Hematopoietic multipotent progenitor cell (in vitro differentiated cells): ENCODE measurements at regions not wholly inside any gene's neighbourhood (a gene's known extent, or its start where the extent isn't known, plus 50 kb on each side); places are given as distances from the start of the nearest gene placed in this dataset.
"Not testable (repeated sequence)": the region's sequence is repeated elsewhere in the genome, so short reads cannot be mapped to it uniquely, and the experiment has no call there.

Source experiments
- DNase-seq, 3 donors: peaks; one replicate each; pipeline ENCODE4 v3.0.0-alpha.2; 2011 to 2015; ENCODE audit warnings: low read depth in 2 of 3, low spot score in 2 of 3

DNA sequence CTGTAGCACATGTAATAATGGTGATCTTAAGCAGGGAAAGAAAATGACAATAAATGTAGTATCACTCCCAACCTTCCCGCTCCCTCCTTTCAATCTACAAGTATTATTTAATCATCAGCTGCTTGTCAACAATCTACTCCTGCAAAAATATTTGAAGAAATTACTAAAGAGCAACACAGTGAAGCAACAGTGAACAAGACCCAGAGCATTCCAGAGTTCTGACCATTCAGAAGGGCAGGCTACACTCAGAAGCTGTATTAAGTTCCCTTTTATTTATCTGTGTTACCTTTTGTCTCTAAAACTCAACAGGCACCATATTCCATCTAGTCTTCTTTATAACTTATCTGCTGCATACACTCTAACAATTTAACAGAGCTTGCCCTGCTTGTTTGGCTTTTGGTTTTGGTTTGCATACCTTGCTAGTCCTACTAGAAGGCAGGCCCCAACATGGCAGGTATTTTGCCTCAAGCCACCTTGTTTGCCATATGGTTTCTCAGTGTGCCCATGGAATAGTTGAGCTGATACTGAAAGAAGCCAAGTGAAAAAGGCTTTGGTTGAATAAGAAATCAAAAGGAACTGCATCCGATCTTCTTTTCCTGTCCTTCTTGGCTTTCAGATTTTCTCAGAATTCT is 253.9 kb downstream of the CEMIP2 start:
- no peak for DNase-seq

DNA sequence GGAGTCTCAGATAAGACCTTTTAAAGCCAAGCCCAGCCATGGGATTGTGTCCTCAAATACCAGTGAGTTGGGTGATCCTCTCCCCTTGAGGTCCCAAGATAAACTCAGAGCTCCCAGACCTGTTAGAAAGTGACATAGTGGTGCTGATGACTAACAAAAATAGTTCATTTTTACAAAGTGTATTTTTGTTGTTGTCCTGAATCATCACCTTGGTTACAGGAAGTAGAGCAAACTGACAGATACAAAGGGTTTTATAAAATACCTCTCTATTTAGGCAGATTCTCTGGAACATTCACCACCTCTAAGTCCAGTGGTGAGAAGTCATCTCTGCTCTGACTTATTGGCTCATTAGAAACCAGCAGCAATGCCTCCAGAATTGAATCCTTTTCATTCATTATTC is 259.3 kb downstream of the CEMIP2 start:
- peak in 1 of 3 donors; percentile 17 for DNase-seq

DNA sequence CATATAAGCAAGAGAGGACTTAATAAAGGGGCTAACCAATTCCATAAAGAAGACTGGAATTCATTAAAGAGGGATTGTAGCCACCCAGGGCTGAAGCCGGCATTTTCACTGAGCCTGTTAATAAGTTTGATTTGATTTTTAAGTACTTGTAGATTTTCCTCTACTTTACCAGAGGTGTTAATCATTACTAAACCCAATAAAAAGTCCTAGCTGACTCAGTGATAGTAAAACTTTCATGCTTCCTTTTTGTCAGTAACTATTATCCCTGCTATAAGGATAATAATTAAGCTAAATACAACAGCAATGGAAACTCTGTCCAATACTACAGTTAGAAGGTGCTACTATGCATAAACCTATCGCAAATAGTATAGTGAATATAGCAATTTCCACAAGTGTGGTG is 260.2 kb downstream of the CEMIP2 start:
- DNase-seq = not testable (repeated sequence)

DNA sequence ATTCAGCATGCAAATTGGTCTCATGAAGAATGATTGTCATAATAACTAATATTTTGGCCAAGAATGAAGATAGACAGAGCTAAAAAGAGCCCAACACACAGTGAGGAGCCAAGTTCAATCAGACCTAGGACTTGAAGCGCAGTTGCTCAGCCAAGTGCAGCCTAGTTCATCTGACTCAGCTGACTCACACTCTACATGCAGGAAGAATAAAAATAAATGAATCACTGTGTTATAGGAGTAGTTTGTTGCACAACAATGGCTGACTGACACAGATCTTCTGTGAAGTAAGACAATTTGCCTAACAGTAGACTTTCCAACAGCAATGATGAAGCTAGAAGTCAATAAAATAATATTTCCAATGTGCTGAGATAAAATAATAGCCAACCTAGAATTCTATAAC is 261.5 kb downstream of the CEMIP2 start:
- no peak for DNase-seq

DNA sequence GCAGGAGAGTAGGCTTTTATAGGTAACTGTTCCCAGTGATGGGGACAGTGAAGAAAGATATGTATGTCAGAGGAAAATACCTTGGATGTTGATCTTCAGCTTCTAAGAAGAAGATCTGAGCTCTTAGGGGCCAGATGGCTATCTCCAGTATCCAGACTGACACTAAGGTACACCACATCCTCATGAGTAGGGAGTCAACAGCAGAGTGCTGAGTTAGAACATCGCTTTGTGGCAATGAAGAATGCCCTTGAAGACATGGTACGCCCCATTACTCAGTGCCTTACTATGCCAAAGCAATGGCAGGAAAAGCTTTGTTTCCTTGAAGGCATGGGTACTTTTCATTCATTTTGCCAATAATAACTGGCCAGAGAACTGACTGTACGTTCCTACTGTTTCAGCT is 263.7 kb downstream of the CEMIP2 start:
- no peak for DNase-seq

DNA sequence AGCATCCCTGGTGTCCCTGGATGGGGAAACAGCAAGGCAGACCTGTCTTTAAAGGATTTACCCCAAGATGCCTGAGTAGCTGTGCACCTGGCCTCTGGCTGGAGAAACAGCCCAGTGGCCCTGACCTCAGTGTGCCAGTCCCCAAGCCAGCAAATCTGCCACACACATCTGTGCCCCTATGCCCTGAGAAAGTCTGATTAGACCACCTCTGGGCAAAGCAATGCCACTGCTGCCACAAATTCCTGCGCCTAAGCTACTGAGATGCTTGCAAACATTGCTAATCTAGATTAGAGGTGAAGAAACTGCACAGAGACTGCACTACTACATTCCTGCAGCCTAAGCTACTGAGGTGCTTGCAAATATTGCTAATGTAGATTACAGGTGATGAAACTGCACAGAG is 269.6 kb downstream of the CEMIP2 start:
- no peak for DNase-seq

DNA sequence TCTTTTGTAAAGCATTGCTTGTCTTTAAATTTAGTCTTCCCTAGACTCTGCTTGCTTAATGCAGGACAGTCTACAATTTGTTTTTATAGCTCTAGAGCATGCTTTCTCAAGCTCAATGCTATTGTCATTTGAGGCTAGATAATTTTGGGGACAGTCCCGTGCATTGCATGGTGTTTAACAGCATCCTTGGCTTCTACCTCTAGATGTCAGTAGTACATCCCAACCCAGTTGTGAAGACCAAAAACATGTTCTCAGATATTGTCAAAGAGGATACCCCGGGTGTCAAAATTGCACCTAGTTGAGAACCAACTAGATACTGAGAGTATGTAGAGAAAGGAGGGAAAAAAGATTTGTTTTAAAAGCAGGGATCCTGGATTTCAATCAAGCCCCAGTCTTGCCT is 277.5 kb downstream of the CEMIP2 start:
- DNase-seq = peak in 1 of 3 donors; percentile 10

DNA sequence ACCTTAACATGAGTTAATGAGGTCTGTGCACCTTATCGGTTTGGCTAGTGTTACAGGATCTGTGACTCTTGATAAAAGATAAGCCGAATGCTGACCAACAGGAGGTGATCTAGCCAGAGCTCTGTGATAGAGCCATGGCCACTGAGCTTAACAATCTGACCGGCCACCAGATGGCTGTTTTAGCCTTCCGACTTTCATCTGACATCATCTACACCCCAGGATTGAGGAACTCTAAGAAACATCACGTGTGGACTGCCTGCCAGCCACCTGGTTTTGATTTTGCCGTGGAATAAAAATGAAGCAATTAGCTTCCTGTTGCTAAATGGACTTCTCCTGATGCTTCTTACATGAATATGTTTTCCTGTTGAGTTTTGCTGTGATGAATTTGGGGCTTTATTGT is 281.3 kb downstream of the CEMIP2 start:
- no peak for DNase-seq

DNA sequence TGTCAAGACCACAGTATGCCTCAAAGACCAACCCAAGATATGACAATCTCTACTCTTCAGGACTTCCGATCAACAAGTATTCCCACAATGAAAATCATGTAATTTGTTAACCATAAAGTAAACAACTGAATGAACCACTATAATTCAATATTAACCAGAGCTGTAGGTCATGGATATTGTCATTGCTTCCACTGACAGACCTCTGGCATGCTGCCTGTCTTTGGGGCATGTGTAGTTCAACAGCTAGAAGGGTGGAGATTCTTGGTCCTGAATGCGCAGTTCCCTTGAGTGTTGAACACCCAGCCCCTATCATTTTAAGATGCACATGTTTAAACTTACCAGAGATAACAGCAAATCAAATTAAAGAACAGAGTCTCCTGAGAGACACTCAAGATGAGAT is 283.0 kb downstream of the CEMIP2 start:
- DNase-seq = no peak

DNA sequence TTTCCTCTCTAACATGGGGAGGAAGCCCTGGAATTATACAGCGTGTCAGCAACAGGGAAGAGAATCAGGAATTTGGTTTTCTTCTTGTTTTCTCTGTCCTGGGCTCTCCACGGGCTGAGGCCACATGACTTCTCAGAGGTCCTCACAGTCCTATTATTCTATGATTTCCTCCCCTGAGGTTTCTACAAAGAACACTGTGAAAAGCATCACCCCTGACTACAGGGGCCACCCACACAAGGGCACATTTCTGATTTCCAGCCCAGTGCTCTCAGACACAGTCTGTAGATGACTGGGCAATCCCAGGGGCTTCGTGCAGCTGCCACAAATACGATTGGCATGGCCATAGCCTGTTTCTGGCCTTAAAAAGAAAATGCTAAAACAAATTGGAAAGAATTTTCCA is 284.9 kb downstream of the CEMIP2 start:
- DNase-seq = no peak

DNA sequence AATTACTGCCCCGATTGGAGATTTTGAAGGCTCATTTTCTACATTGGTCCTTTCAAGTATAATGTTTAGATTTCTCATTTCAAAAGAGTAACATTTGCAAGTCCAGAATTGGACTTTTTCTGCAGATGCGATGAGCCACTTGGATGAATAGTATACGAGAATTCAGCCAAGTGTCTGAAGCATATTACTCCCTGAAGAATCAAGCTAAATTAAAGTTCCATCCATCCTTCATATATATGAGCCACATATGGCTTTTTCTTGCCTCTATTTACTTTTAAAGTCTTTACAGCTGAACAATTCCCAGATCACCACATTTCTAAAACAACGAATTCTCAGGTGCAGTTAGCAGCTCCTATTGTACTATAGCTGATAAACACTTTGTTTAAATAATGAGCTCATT is 288.7 kb downstream of the CEMIP2 start:
- no peak for DNase-seq

DNA sequence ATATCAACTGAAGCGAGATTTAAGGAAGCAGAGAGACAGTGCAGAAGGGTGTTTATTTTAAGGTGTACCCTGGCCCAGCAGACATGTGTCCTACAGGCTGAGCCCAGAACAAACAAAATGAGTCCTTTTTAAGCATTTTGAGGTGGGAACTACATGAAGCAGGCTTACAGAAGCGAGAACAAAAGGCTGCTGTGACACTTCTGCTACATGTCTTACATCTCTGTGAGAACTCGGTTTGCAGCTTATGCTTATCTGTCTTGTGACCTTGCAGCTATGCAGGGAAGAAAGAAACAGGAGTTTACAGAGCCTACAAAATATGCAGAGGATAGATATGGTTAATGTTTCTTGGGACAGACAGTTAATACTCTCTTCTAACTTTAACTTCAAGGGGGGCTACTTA is 295.9 kb downstream of the CEMIP2 start:
- no peak for DNase-seq

DNA sequence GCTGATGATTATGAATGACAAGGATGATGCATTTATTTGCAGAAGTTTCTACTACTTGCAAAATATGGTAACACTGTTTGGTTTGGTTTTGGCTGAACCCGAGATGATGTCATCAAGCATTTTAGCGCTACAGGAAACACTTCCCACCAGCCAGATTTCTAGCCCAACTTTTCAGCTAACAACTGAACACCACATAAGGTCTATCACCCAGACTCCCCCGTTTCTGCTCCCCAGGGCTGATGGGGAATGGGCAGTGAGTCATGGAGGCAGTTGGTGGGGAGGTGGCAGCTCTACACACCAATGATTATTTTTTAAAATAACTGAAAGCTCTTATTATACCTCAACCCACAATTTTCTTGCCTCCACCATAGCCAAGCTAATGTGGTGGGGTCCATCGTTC is 302.9 kb downstream of the CEMIP2 start:
- no peak for DNase-seq

DNA sequence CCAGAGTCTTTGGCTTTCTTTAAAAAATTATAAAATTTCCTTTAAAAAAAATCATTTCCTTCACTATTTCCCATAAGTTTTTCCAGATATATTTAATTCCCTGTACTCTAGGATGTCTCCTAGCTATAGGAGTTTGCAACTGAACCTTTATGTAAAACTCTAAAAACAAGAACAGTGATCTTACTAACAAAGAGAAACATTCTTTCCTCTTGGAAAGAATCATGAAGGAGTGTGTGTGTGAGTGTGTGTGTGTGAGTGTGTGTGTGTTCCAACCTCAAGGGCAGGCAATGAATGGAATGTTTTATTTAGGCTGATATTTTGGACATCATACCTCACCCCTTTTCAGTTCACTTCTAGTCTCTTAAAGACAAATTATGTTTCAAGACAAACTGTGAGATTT is 309.2 kb downstream of the CEMIP2 start:
- DNase-seq = no peak

DNA sequence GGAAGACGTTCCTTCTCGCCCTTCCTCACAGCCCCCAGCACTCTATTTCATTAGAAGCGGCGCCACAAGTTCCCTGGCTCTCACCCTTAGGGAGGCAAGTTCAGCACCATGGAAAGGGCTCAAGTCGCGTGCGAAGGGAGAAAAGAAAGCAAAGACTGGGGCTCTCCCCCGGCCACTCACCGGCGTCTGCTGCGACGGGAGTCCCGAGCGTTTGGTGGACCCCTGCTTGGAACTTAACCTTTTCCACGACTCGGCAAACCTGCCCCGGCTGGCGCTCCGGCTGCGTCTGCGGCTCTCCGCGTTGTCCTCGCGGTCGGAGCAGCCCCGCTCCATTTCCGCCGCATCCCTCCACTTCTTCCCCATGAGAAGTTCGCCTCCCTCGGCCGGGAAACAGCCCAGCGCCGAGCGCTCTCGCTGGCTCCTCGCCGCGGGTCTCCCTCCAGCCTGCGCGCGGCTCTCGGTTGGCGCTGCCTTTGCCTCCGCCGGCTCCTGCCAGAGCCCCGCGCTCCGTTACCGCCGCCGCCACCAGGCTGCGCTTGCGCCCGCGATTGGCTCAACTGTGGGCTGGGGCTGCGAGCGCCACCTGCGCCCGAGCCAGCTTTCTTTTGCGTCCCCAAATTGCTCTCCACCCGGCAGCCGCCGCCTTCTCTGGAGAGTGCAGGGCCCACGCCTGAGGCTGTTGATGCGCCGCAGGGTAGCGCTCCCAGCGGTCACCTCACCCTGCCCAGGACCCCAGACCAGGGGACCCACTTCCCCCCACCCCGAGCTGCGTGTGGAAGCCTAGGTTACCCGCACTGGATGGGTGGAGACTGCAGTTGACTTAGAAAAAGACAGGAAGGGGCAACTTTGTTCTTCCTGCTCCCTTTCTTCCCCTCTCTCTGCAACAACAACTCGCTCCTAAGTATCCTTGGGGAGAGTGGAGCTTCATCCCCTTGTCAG is 321.6 kb downstream of the CEMIP2 start:
- peak in 2 of 3 donors; percentile 72 to 91 for DNase-seq

DNA sequence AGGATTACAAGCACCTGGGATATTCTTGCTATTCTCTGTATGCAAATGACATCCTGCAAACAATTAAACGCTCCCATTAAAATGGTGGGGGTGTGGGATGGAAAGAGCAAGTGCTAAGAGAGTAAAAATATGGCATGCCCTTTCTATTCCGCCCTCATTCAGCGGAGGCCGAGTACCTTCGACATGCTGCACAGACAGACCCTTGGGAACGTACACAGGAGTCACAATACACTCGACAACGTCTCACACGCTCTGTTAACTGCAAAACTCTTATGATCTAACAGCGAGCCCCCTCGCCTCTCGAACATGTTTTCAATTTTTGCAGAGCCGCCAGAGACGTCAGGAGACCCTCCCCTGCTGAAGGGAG is 322.2 kb downstream of the CEMIP2 start:
- DNase-seq = no peak

DNA sequence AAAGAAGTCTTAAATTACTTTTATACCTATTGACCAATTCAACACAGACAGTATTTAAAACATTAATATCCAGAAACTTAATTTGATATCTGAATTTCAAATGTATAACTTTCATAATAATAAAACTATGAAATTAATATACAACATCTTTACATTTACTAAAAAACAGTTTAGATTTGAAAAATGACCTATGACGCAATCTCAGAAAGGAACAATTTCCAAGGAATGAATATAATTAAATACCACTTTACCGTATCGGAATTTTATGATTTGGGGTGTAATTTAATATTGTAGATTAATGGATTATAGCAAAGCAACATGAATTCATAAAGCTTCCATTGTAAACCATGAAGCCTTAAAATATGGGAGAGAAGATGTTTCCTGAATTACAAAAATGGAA is 321.5 kb upstream of the TRPM3 start:
- DNase-seq = no peak

DNA sequence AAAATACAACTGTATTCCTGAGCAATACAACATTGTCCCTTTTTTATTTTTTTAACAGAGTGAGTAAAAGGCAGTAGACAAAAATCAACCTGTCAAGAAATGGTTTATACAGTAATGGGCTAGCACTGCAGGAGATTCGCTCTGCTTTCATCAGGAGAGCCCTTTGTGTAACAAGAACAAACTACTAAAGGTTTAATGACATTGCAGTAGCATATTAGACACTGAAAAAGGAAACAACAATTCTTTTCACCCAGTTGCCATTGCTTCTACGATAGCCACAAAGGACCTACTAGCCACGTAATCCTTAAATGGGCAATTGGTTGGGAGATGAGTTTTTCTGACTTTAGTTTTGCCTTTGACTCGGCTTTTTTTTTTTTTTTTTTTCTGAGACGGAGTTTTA is 319.8 kb upstream of the TRPM3 start:
- no peak for DNase-seq

DNA sequence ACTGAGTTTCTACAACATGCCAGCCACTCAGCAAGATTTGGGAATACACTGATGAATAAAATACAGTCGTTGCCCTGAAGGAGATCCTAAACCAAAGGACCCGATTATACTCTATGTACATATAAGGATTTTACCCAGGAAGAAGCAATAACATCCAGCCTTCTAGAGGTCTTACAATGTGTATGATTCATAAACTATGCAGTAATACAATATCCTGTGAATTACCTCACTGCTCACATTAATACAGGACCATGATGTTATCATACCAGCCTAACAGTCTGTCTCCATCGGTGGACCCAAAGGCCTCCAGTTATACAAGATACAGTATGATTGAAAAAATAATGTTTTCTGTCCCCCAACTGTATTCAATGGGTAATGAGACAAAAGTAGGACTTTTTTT is 310.5 kb upstream of the TRPM3 start:
- no peak for DNase-seq

DNA sequence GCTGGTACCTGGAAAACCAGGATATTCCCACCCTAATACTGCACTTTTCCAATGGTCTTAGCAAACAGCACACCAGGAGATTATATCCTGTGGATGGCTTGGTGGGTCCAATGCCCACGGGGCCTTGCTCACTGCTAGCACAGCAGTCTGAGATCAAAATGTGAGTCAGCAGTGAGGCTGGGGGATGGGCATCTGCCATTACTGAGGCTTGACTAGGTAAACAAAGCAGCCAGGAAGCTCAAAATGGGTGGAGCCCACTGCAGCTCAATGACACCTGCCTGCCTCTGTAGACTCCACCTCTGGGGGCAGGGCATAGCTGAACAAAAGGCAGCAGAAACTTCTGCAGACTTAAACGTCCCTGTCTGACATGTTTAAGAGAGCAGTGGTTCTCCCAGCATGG is 285.9 kb upstream of the TRPM3 start:
- not testable (repeated sequence) for DNase-seq

DNA sequence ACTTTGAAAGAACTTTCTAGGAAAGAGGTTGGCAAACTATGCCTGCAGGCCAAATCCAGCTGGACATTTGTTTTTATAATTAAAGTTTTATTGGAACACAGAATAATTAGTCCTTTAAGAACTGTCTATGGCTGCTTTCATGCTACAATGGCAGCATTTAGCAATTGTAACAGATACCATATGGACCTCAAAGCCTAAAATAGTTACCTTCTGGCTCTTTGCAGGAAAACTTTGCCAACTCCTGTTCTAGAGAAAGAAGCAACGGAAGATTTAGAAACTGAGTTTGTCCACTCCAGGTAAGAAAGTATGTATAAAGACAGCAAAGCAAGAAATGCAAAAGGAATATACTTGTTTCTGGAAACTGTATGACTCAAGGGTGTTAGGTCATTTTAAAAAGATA is 281.7 kb upstream of the TRPM3 start:
- DNase-seq = no peak

DNA sequence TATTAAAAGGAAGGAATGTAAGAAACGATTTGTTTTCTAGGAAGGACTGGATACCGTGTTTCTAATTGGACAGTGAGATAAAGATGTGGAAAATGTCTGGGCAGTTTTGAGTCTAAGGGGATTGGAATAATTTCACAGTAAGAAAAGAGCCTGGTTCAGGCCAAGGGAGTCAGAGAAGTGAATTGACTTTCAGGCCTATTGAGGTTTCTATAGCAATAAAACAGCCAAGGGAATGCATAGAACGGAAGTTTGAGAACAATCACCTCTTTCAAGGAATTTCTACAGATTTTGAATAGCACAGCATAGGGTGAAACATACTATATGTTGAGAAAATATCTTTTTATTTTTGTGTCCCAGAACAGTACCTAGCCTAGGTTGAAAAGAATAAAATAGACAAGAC is 271.6 kb upstream of the TRPM3 start:
- no peak for DNase-seq
